HUES48 (cell line): ENCODE measurements at regions not wholly inside any gene's neighbourhood (a gene's known extent, or its start where the extent isn't known, plus 50 kb on each side); places are given as distances from the start of the nearest gene placed in this dataset.

Source experiments
- H3K27ac ChIP-seq: one replicate; pipeline ENCODE4 v1.7.0; 2013; ENCODE audit warnings: low read depth, low read length, inconsistent platforms
- H3K27me3 ChIP-seq: 2 replicates; pipeline ENCODE4 v1.6.1; 2013; ENCODE audit warnings: mild to moderate bottlenecking, low read length; ENCODE audit not compliant: control insufficient read depth, insufficient read depth
- H3K36me3 ChIP-seq: 2 replicates; pipeline ENCODE4 v1.6.1; 2013; ENCODE audit warnings: low read length; ENCODE audit not compliant: control insufficient read depth, insufficient read depth
- H3K4me1 ChIP-seq: 2 replicates; pipeline ENCODE4 v1.6.1; 2013; ENCODE audit warnings: mild to moderate bottlenecking, low read length; ENCODE audit not compliant: control insufficient read depth, insufficient read depth
- H3K4me3 ChIP-seq: 2 replicates; pipeline ENCODE4 v1.5.1; 2013; ENCODE audit warnings: mild to moderate bottlenecking, low read depth, low read length
- H3K9ac ChIP-seq: 2 replicates; pipeline ENCODE4 v1.6.1; 2013; ENCODE audit warnings: mild to moderate bottlenecking, low read depth, low read length, moderate library complexity
- H3K9me3 ChIP-seq: 2 replicates; pipeline ENCODE4 v1.6.1; 2013; ENCODE audit warnings: low read length; ENCODE audit not compliant: control insufficient read depth, insufficient read depth

GRCh38 chr4:128481752-128482480 is 194.3 kb upstream of the PGRMC2 start:
- no peak overlapping the region for H3K27ac ChIP-seq
- H3K9ac ChIP-seq, result no peak overlapping the region
- no peaks in the 10 kb centered on the region for H3K36me3 ChIP-seq
- H3K4me3 ChIP-seq, result no peak overlapping the region
- no peaks in the 10 kb centered on the region for H3K9me3 ChIP-seq
- no peaks in the 10 kb centered on the region for H3K4me1 ChIP-seq
- H3K27me3 ChIP-seq, result no peaks in the 10 kb centered on the region

- H3K36me3 ChIP-seq, result no peaks in the 10 kb centered on the region
- no peaks in the 10 kb centered on the region for H3K4me1 ChIP-seq
- no peak overlapping the region for H3K4me3 ChIP-seq
- no peak overlapping the region for H3K27ac ChIP-seq
- H3K27me3 ChIP-seq, result no peaks in the 10 kb centered on the region
- no peaks in the 10 kb centered on the region for H3K9me3 ChIP-seq
- no peak overlapping the region for H3K9ac ChIP-seq
Observed at GRCh38 chr4:128480945-128481344, 193.3 kb upstream of the PGRMC2 start.

GRCh38 chr4:128477540-128477939 is 189.9 kb upstream of the PGRMC2 start:
- no peaks in the 10 kb centered on the region for H3K4me1 ChIP-seq
- no peak overlapping the region for H3K9ac ChIP-seq
- H3K4me3 ChIP-seq, result no peak overlapping the region
- H3K27ac ChIP-seq, result no peak overlapping the region
- H3K9me3 ChIP-seq, result no peaks in the 10 kb centered on the region
- no peaks in the 10 kb centered on the region for H3K36me3 ChIP-seq
- no peaks in the 10 kb centered on the region for H3K27me3 ChIP-seq

- no peak overlapping the region for H3K4me3 ChIP-seq
- no peak overlapping the region for H3K27ac ChIP-seq
- H3K9me3 ChIP-seq, result no peaks in the 10 kb centered on the region
- no peaks in the 10 kb centered on the region for H3K36me3 ChIP-seq
- no peaks in the 10 kb centered on the region for H3K27me3 ChIP-seq
- no peaks in the 10 kb centered on the region for H3K4me1 ChIP-seq
- H3K9ac ChIP-seq, result no peak overlapping the region
Observed at GRCh38 chr4:128475597-128475996, 188.0 kb upstream of the PGRMC2 start.

GRCh38 chr4:128471576-128471975 is 184.0 kb upstream of the PGRMC2 start:
- H3K27ac ChIP-seq, result no peak overlapping the region
- H3K4me1 ChIP-seq, result no peaks in the 10 kb centered on the region
- no peaks in the 10 kb centered on the region for H3K27me3 ChIP-seq
- H3K9ac ChIP-seq, result no peak overlapping the region
- no peaks in the 10 kb centered on the region for H3K36me3 ChIP-seq
- H3K4me3 ChIP-seq, result no peak overlapping the region
- no peaks in the 10 kb centered on the region for H3K9me3 ChIP-seq

- Histone ChIP-seq H3K36me3 (no peaks in the 10 kb centered on the region), H3K4me1 (no peaks in the 10 kb centered on the region), H3K9me3 (no peaks in the 10 kb centered on the region), H3K9ac (no peak overlapping the region), H3K27ac (no peak overlapping the region), H3K4me3 (no peak overlapping the region), H3K27me3 (no peaks in the 10 kb centered on the region)
Observed at GRCh38 chr4:128470492-128471053, 183.0 kb upstream of the PGRMC2 start.

- Histone ChIP-seq H3K9me3 (no peaks in the 10 kb centered on the region), H3K27me3 (no peaks in the 10 kb centered on the region), H3K4me1 (no peaks in the 10 kb centered on the region), H3K27ac (no peak overlapping the region), H3K9ac (no peak overlapping the region), H3K4me3 (no peak overlapping the region), H3K36me3 (no peaks in the 10 kb centered on the region)
Observed at GRCh38 chr4:128468123-128468989, 180.7 kb upstream of the PGRMC2 start.

- H3K27me3 ChIP-seq, result no peaks in the 10 kb centered on the region
- H3K9me3 ChIP-seq, result no peaks in the 10 kb centered on the region
Observed at GRCh38 chr4:128465523-128465922, 177.9 kb upstream of the PGRMC2 start.

GRCh38 chr4:128463006-128463405 is 175.4 kb upstream of the PGRMC2 start:
- Histone ChIP-seq H3K9me3 (no peaks in the 10 kb centered on the region), H3K27ac (no peak overlapping the region), H3K27me3 (no peaks in the 10 kb centered on the region), H3K9ac (no peak overlapping the region), H3K36me3 (no peaks in the 10 kb centered on the region), H3K4me1 (peaks cover 16% of the 10 kb centered on the region), H3K4me3 (no peak overlapping the region)

More at GRCh38 chr4:128465523-128465922, 177.9 kb upstream of the PGRMC2 start:
- no peak overlapping the region for H3K9ac ChIP-seq
- no peaks in the 10 kb centered on the region for H3K36me3 ChIP-seq
- no peak overlapping the region for H3K4me3 ChIP-seq
- no peak overlapping the region for H3K27ac ChIP-seq
- peaks cover 16% of the 10 kb centered on the region for H3K4me1 ChIP-seq

- H3K36me3 ChIP-seq, result no peaks in the 10 kb centered on the region
- H3K4me1 ChIP-seq, result peaks cover 16% of the 10 kb centered on the region
- no peak overlapping the region for H3K4me3 ChIP-seq
- no peak overlapping the region for H3K9ac ChIP-seq
- H3K27me3 ChIP-seq, result no peaks in the 10 kb centered on the region
- H3K9me3 ChIP-seq, result no peaks in the 10 kb centered on the region
- H3K27ac ChIP-seq, result peak overlapping the region; percentile 6
Observed at GRCh38 chr4:128462103-128462783, 174.6 kb upstream of the PGRMC2 start.
